ENCODE measurements at regions not wholly inside any gene's neighbourhood (a gene's known extent, or its start where the extent isn't known, plus 50 kb on each side); places are given as distances from the start of the nearest gene placed in this dataset.

GRCh38 chr9:675697-676370 is 165.7 kb upstream of the DMRT1 start:
- TF ChIP-seq PRDM4 (CRISPR knock-in tag; IDR thresholded peaks at IDR 0.05; ENCODE audit: borderline replicate concordance) (no peak), SNRNP70 (IDR thresholded peaks at IDR 0.05; ENCODE audit: low read depth, low read length) (no peak), ZNF12 (CRISPR knock-in tag; IDR thresholded peaks at IDR 0.05) (no peak), TAF1 (CRISPR knock-in tag; IDR thresholded peaks at IDR 0.05) (no peak), EP300 (IDR thresholded peaks at IDR 0.05; ENCODE audit: low read depth in 2 of 2, low read length in 2 of 2) (no peak; a peak in 1 of 4 replicates), EP300 (CRISPR knock-in tag; IDR thresholded peaks at IDR 0.05; ENCODE audit: borderline replicate concordance) (no peak)

Measured in HepG2 (cell line).